H7 (cell line): ENCODE measurements at regions not wholly inside any gene's neighbourhood (a gene's known extent, or its start where the extent isn't known, plus 50 kb on each side); places are given as distances from the start of the nearest gene placed in this dataset.

Experiments
- DNase-seq: peaks from one replicate; pipeline ENCODE4 v3.0.0; 2012
- H3K27me3 ChIP-seq: 2 replicates; pipeline ENCODE4 v1.6.0; 2011; ENCODE audit warnings: mild to moderate bottlenecking, low read length; ENCODE audit not compliant: control insufficient read depth, insufficient read depth
- H3K36me3 ChIP-seq: replicated peaks from 2 replicates; pipeline ENCODE4 v1.5.1; 2011; ENCODE audit warnings: low read length; ENCODE audit not compliant: control insufficient read depth, insufficient read depth
- H3K4me3 ChIP-seq: 2 replicates; pipeline ENCODE4 v1.5.1; 2011; ENCODE audit warnings: low read depth, mild to moderate bottlenecking, control low read depth, low read length, moderate library complexity; ENCODE audit not compliant: insufficient read depth

DNA sequence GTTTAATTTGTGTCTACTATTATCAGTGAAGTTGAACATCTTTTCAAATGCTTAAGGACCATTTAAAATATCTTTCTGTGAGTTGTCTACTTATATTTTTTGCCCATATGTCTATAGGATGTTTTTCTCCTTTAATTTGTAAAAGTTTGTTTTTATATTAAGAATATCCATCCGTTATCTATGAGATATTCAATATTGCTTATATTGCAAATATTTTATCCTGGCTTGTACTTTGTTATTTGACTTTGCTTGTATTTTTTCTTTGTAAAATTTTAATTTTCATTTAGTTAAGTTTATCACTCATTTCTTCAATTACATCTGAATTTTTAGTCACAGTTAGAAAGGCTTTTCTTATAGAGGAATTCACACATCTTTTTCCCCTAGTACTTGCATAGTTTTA lies 117.0 kb upstream of the MLIP start:
- H3K4me3 ChIP-seq: no peak overlapping the region
- H3K36me3 ChIP-seq: no peaks in the 10 kb centered on the region
- DNase-seq: no peak
- H3K27me3 ChIP-seq: no peaks in the 10 kb centered on the region

DNA sequence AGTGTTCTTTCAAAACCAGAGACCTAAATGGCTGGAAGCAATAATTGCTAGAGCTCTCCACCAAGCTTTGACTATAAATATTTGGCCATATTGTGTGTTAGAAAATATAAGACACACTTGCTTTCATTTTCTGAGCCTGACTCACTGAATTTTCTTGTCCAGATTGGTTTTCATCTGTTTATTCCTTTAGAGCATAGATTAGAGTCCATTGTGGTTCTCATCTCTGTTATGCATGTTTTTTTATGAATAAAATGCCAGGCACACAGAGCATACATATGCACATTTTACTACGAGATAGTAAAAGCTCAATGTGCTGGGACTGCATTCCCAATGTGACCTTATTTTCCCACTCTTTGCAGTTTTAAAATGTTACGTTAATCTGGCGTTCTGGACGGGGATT lies 115.3 kb upstream of the MLIP start:
- no peak overlapping the region for H3K4me3 ChIP-seq
- DNase-seq: no peak
- no peaks in the 10 kb centered on the region for H3K27me3 ChIP-seq
- no peaks in the 10 kb centered on the region for H3K36me3 ChIP-seq

DNA sequence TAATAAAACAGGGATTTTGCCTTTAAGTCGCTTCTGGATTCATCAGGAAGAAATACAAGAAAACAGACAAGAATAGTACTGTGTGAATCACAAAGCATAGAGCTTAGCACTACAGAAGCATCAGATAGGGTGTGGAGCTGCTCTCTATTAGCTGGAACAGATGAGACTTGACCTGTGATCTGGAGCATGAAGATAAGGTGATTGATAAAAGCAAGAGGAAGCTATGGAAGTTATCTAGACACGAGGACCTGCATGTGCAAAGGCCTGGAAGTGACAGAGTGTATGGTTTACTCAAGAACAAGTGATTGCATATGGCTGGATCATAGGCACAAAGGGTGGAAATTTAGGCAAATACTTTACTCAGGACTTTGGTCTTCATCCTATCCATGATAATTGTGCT lies 112.9 kb upstream of the MLIP start:
- DNase-seq: no peak
- Histone ChIP-seq H3K36me3 (no peaks in the 10 kb centered on the region), H3K4me3 (no peak overlapping the region), H3K27me3 (no peaks in the 10 kb centered on the region)

DNA sequence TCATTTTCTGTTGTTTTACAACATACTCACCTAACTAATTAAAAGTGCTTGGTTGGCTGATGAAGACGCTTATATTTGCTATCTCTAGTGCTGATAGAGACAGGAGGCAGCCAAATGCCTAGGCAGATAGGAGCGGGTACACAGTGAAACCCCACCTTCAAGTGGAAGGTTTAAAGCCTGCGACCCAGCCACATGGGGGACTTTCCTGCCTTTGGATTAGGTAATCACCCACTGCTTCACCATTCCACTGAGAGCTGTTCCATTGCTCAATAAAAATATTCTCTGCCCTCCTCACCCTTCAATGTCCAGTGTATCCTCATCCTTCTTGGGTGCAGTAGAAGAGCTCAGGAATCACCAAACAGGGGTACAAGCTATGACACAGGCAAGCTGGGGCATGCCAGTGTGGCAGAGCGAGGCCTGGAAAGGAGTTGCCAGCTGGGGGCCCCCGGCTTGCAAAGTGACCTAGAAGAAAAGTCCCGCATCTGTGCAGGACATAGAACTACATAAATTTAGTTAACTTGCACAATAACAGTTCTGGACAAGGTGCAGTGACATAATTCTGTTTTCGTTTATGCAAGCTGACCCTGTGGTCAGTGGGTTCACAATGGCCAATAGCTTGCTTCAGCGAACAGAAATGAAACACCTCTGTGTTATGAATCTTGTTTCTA lies 112.0 kb upstream of the MLIP start:
- no peak for DNase-seq
- Histone ChIP-seq H3K4me3 (no peak overlapping the region), H3K36me3 (no peaks in the 10 kb centered on the region), H3K27me3 (no peaks in the 10 kb centered on the region)

DNA sequence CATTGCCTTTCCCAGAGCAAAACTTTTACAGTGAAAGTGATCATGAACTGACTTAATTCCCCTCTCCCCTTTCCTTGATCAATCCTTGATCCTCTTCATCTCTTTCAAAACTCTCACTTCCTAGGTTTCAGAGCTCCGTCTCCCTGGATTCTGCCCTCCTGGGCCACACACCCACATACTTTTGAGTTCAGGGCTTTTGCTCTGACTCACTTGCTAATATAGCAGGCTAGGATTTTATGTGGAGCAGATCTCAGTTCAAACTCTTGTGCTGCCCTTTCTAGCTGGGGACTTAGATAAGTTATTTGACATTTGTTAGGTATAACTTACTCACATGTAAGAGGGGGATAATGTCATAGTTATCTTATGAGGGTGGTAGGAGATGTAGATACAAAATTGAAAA lies 109.1 kb upstream of the MLIP start:
- DNase-seq: no peak
- Histone ChIP-seq H3K36me3 (no peaks in the 10 kb centered on the region), H3K4me3 (no peak overlapping the region), H3K27me3 (no peaks in the 10 kb centered on the region)

DNA sequence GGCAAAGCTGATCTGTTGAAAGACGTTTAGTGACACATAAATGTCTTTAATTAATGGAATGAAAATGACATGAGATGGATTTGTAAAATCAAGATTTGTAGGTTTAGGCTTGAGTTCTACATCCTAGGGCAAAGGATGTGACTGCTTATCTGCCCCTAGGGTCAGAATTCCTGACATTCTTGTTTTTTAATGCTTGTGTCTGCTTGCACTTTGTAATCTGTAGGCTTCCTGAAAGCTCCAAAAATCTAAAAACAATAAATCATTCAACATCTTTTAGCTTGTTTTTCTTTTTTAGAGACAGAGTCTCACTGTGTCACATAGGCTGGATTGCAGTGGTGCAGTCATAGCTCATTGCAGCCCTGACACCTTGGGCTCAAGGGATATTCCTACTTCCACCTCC lies 107.9 kb upstream of the MLIP start:
- H3K27me3 ChIP-seq: no peaks in the 10 kb centered on the region
- H3K4me3 ChIP-seq: no peak overlapping the region
- DNase-seq: no peak
- no peaks in the 10 kb centered on the region for H3K36me3 ChIP-seq

DNA sequence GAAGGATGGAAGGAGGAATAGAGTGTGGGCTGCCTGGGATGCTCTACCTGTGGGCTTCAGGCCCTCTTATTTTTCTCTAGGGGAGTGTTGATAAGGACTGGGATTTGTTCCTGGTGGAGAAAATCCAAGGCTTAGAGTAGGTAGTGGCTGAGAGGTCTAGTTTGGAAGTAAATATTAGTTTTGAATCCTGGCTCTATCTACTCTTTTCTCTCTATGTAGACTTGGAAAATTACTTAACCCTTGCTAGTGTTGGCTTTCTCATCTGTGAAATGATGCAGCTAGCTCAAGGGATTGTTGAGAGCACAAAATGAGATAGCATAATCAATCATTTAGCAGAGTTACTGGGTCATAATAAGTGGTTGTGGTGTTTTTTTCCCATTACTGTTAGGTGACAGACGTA lies 102.7 kb upstream of the MLIP start:
- DNase-seq: no peak
- H3K36me3 ChIP-seq: no peaks in the 10 kb centered on the region
- no peaks in the 10 kb centered on the region for H3K27me3 ChIP-seq
- no peak overlapping the region for H3K4me3 ChIP-seq

DNA sequence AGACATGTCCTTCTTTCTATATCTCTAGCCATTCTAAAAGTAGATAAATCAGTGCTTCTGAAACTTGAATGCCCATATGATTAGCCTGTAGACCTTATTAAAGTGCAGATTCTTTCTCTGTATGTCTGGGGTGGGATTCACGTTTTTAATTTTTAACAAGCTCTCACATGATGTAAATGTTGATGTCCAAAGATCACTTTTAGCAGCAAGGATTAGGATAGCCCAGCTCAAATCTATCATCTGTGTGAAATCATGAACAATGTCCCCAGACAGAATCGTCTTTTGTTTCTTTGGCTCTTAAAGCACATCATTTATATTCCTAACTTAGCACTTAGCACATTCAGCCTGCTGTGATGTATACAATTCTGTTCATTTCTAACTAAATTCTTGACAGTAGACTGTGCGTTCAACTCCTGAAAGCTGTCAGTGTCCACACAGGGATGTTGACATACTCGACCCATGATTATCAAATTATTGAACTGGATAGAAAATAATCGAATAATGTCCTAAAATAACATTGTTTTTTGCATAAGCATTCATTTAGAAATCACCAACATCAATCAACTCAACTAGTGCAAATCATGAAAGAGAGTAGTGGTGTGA lies 102.1 kb upstream of the MLIP start:
- Histone ChIP-seq H3K27me3 (no peaks in the 10 kb centered on the region), H3K4me3 (no peak overlapping the region), H3K36me3 (no peaks in the 10 kb centered on the region)
- no peak for DNase-seq

DNA sequence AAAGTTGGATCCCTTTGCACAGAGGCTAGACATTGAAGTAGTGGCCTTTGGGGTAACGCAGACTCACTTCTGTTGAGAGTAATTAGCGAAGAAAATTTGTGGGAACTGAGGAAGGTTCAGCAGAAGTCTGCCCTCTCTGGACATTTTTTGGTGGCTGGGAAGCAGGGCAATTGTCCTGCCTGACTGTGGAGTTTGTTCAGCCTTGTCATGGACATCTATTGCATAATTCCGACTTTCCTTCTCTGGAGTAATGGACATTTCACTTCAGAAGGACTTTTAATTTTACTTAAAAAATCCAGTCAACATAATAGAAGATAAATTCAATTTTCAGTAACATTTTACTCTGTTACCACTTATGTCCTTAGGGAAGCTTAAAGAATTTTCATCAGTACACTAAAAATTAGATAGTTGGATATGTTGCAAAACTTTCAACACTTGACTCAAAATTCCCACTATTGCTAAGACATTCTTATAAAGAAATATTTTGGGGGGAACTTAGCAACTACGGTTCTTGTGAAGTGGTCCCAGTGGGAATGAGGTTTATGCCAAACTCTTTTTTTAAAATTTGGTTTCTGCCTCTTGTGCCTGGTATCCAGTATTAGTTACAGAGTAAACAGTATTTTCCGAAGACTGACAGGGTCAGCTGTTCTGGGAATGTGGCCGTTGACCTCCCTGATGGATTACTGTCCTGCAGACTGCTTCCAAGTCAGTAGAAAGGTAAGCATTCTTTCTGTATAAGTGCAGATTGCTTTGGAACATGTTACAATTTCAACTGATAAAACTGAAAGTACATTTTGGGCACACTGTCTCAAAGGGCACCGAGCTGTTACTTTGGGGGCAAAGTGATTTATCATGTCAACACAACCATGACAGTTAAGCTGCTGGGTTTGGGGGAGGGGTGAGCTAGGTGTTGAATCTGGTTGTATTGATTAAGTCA lies 100.6 kb upstream of the MLIP start:
- H3K4me3 ChIP-seq: no peak overlapping the region
- H3K27me3 ChIP-seq: no peaks in the 10 kb centered on the region
- H3K36me3 ChIP-seq: no peaks in the 10 kb centered on the region
- DNase-seq: no peak

DNA sequence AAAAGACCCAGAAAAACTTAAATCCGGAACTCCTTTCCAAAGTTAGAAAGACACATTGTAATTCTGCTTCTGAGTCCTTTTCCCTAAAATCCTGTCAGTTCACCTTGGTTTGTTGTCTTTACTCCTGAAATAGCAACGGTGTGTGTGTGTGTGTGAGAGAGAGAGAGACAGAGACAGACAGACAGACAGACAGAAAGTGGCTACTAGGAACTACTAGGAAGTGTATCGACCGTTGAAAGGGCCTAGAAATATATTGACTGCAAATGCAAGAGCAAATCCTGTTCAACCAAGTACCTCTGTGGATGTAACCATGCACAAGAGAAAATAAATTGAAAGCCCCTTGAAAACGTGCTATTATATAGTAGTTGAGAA lies 100.0 kb upstream of the MLIP start:
- H3K4me3 ChIP-seq: no peak overlapping the region
- no peak for DNase-seq
- H3K27me3 ChIP-seq: no peaks in the 10 kb centered on the region
- no peaks in the 10 kb centered on the region for H3K36me3 ChIP-seq

DNA sequence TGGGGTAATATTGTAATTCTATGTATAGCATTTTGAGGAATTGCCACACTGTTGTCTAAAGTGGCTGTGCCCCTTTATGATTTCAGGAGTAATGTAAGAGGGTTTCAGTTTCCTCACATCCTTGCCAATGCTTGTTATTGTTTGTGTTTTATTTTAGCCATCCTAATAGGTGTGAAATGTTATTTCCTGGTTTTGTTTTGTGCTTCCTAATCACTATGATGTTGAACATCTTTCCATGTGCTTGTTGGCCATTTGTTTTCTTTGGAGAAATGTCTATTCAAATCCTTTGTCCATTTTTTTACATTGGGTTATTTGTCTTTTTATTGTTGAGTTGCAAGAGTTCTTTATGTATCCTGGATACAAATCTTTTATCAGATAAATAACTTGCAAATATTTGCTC lies 97.3 kb upstream of the MLIP start:
- Histone ChIP-seq H3K36me3 (no peaks in the 10 kb centered on the region), H3K4me3 (no peak overlapping the region), H3K27me3 (no peaks in the 10 kb centered on the region)
- no peak for DNase-seq

DNA sequence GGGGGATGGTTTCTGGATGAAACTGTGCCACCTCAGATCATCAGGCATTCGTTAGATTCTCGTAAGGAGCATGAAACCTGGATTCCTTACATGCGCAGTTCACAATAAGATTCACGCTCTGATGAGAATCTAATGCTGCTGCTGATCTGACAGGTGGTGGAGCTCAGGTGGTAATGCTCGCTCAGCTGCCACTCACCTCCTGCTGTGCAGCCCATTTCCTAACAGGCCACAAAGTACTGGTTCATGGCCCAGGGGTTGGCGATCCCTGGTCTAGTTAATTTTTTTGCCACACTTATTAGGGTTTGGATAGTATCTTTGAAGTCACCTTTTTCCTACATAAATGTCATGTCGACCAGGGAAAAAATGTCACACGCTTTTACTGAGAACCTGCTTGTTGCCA lies 96.8 kb upstream of the MLIP start:
- H3K27me3 ChIP-seq: no peaks in the 10 kb centered on the region
- H3K4me3 ChIP-seq: no peak overlapping the region
- DNase-seq: no peak
- no peaks in the 10 kb centered on the region for H3K36me3 ChIP-seq

DNA sequence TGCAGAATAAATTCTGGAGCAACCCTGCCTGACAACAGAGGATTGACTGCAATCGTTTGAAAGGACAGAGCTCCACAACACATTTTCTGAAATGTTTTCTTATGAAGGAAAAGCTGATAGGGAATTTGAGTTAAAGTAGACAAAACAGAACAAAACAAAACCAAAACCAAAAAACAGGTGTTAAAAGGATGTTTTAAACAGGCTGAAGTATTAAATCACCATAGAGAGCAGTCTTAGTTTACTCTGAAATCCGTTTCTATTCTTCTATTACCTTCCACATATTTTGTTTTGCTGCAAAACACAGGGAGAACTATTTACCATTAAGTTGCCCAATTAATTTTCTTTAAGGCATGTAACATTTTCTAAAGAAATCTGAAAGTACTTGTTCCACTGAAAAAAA lies 93.4 kb upstream of the MLIP start:
- DNase-seq: no peak
- Histone ChIP-seq H3K36me3 (no peaks in the 10 kb centered on the region), H3K4me3 (no peak overlapping the region), H3K27me3 (no peaks in the 10 kb centered on the region)

DNA sequence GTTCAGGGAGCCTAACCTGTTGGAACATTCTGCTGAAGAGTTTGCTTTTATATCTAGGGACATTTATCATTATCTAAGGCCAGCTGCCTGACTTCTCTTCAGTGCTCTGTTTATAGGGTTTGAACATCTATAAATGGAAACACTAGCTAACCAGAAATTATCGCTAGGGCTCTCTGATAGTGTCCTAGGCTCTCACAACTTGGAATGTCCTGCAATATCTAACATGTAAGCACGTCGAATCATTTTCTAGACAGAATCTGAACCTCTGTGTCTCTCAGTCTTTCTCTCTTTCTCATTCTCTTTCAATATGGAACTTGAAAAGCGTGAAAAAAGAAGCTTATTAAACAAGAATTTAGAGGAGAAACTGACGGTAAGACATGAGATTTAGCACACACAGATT lies 92.5 kb upstream of the MLIP start:
- no peak for DNase-seq
- no peaks in the 10 kb centered on the region for H3K36me3 ChIP-seq
- H3K4me3 ChIP-seq: no peak overlapping the region
- no peaks in the 10 kb centered on the region for H3K27me3 ChIP-seq

DNA sequence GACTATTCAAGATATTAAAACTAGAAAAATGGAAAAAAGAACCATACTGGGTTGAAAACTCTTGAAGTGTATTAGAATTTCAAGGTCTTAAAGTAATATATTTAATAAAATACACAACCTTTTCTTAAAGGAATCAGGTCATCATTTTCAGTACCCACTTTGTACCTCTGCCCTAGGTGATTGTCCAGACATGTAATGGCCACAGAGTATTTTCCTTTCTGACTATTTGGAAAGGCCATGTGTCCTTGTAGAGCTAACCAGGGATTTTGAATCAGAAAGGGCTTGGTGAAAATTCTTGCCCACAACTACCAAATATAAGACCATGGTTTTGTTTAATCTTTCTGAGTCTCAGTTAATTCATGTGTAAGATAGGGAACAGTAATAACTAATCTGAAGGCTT lies 91.4 kb upstream of the MLIP start:
- no peaks in the 10 kb centered on the region for H3K27me3 ChIP-seq
- no peak overlapping the region for H3K4me3 ChIP-seq
- no peak for DNase-seq
- H3K36me3 ChIP-seq: no peaks in the 10 kb centered on the region
